AG09319 (cell line): ENCODE measurements at regions not wholly inside any gene's neighbourhood (a gene's known extent, or its start where the extent isn't known, plus 50 kb on each side); places are given as distances from the start of the nearest gene placed in this dataset.

Source experiments
- DNase-seq: peaks from one replicate; pipeline ENCODE4 v3.0.0-alpha.2; 2010; ENCODE audit warnings: low read depth; ENCODE audit errors: extremely low read depth
- TF ChIP-seq, protein P1 (sequence below): IDR thresholded peaks from 2 replicates; pipeline ENCODE4 v1.5.1; 2011; ENCODE audit warnings: low read depth, mild to moderate bottlenecking, inconsistent platforms, low read length, moderate library complexity

DNA sequence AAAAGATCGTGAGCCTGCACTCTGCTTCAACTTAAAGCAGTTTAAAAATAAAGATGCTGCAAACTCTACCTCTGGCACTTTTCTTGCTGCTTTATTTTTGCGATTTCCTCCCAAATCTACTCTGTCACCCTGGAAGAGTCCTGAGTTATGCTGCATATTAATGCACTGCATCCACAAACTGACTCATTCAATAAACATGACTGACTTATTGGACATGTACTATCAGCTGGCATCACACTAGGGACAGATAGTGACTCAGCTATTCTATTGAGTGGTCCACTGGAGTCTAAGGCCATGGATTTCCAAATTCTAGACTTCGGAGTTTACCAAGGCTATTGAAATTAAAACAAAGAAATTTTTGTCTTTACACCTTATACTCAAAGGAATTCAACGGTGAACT lies 90.7 kb upstream of the PTPRR start:
- no peak for DNase-seq

DNA sequence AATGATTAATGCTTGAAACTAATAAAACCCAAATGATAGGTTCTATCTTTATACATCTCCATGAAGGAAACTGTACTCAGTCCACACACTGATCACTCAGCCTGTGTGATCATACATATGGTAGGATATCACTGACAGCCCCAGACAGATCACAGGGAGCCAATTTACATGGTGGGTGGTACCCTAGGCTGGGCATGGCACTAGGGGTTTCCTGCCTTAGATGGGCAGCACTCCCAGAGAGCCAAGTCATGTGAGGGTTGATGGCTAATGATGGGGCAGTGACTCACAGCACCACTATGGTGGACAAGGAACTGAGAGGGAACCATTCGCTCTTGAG lies 89.6 kb upstream of the PTPRR start:
- TF ChIP-seq, protein P1, sequence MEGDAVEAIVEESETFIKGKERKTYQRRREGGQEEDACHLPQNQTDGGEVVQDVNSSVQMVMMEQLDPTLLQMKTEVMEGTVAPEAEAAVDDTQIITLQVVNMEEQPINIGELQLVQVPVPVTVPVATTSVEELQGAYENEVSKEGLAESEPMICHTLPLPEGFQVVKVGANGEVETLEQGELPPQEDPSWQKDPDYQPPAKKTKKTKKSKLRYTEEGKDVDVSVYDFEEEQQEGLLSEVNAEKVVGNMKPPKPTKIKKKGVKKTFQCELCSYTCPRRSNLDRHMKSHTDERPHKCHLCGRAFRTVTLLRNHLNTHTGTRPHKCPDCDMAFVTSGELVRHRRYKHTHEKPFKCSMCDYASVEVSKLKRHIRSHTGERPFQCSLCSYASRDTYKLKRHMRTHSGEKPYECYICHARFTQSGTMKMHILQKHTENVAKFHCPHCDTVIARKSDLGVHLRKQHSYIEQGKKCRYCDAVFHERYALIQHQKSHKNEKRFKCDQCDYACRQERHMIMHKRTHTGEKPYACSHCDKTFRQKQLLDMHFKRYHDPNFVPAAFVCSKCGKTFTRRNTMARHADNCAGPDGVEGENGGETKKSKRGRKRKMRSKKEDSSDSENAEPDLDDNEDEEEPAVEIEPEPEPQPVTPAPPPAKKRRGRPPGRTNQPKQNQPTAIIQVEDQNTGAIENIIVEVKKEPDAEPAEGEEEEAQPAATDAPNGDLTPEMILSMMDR, result no peak
- DNase-seq, result no peak

More for the DNA sequence above, 90.7 kb upstream of the PTPRR start:
- TF ChIP-seq, protein P1, result no peak

- TF ChIP-seq, protein P1, result no peak
- no peak for DNase-seq
Measured at GRCh38 chr12:71009430-71010142, 89.0 kb upstream of the PTPRR start.

DNA sequence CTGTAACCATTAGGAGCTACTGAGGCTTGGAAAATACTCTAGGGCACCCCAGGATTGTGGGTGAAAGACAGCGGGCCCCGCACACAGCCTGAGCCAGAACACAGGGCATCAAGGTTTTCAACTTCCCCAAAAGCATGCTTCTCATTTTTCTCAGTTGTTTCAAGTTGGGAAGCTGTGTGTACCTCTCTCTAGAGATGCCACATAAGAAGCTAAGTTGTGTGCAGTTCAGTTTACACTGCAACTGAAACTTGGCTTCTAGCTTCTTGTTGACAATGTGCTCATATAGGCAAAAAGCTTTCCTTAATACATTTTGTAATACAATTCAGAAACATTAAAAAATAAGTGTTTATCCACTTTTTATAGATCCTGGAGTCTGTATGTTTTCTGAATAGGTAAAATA lies 88.1 kb upstream of the PTPRR start:
- DNase-seq, result no peak
- TF ChIP-seq, protein P1, result no peak

- DNase-seq, result no peak
- TF ChIP-seq, protein P1, result no peak
Measured at GRCh38 chr12:71007781-71008404, 87.4 kb upstream of the PTPRR start.

DNA sequence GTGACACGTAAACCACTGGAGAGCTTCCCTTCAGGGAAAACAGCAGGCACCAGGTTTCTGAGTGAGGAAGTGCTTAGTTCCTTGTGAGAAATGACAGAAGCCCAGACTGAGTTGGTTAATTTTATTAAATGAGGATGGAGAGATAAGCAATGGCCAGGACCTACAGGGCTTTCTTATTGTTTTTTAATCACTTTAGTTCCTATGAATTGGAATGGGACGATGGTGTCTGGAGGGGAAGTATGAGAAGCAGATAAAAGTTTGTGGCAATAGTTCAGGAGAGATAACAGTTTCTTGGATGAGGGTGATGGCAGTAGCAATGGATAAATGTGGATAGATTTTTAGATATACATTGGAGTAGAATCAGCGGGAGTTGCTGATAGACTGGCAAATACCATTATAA lies 86.5 kb upstream of the PTPRR start:
- TF ChIP-seq, protein P1, result no peak
- DNase-seq, result no peak

DNA sequence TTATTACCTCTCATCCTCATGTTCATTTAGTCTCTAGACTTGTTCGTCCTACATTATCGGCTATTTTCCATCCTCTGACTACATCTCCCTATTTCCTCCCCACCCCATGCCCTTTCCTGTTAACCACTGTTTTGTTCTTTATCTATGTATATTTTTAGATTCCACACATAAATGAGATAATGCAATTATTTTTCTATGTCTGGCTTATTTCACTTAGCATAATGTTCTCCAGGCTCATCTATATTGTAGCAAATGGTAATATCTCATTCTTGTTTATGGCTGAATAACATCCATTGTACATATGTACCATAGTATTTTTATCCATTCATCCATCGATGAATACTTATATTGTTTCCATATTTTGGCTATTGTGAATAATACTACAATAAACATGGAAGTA lies 84.6 kb upstream of the PTPRR start:
- TF ChIP-seq, protein P1, result no peak
- DNase-seq, result no peak
